Ovary (tissue), 3 donors: ENCODE measurements at regions not wholly inside any gene's neighbourhood (a gene's known extent, or its start where the extent isn't known, plus 50 kb on each side); places are given as distances from the start of the nearest gene placed in this dataset.

Experiments used
- POLR2A ChIP-seq: fragments of 450-650 bp; IDR thresholded peaks from one replicate; pipeline ENCODE4 v1.6.1; 2017; ENCODE audit warnings: antibody characterized with exemption, mild to moderate bottlenecking, moderate library complexity
- TF ChIP-seq, protein P1 (sequence below), 3 donors: fragments of 450-650 bp in 2 of 3; fragments of 200-600 bp in 1 of 3; IDR thresholded peaks; one replicate each; pipeline versions ENCODE4 v1.5.1 to v1.8.0; 2016 to 2022; ENCODE audit warnings: antibody characterized with exemption in 3 of 3, mild to moderate bottlenecking in 1 of 3
- donor health status: DM: no; HTN: no; CAD: no.

DNA sequence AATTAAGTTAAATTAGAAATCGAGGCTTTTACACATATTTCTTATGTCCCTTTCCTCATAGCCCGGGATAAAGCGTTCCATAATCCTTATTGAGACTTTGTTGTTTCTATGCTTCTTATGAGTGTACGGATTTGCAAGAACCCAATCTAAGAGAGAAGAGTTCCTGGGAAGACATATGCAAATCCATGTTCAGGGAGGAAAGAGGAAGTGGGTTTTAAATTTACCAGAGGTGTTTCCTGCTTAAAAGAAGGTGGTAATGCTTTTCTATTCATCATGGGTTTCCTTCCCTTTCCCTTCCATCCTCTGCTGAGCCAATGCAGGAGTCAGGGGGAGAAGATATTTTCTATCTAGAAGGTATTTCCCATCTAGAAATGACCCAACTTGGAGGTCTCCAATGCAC is 345.8 kb downstream of the ZNF516 start:
- TF ChIP-seq, protein P1, sequence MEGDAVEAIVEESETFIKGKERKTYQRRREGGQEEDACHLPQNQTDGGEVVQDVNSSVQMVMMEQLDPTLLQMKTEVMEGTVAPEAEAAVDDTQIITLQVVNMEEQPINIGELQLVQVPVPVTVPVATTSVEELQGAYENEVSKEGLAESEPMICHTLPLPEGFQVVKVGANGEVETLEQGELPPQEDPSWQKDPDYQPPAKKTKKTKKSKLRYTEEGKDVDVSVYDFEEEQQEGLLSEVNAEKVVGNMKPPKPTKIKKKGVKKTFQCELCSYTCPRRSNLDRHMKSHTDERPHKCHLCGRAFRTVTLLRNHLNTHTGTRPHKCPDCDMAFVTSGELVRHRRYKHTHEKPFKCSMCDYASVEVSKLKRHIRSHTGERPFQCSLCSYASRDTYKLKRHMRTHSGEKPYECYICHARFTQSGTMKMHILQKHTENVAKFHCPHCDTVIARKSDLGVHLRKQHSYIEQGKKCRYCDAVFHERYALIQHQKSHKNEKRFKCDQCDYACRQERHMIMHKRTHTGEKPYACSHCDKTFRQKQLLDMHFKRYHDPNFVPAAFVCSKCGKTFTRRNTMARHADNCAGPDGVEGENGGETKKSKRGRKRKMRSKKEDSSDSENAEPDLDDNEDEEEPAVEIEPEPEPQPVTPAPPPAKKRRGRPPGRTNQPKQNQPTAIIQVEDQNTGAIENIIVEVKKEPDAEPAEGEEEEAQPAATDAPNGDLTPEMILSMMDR (IDR thresholded peaks at IDR 0.05): no peak
- TF ChIP-seq POLR2A: no peak
